GM18870 (cell line): ENCODE measurements at regions not wholly inside any gene's neighbourhood (a gene's known extent, or its start where the extent isn't known, plus 50 kb on each side); places are given as distances from the start of the nearest gene placed in this dataset.

ENCODE experiments used
- ATAC-seq: cut with Tn5 transposase; IDR thresholded peaks from one replicate; pipeline ENCODE4 v1.9.1; 2021; ENCODE audit warnings: moderate library complexity; ENCODE audit not compliant: unreplicated experiment

DNA sequence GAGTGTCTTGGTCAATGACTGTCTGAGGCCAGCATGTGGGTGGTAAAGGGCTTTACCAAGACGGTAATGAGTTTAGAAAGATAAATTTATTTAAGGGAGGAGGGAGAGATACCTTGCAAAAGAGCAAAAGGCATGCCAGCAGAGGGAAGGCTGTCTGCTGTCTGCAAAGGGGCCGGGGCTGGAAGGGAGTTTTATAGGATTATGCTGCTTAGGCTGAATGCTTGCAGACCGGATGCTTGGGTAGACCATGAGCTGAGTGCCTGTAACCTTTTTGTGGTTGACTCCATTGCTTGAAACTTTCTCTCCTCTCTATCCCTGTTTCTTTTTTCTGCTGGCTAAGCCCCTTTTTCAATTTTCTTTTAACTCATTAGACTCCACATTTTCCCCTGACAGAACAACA lies 1543.0 kb downstream of the OTOL1 start:
- no peak for ATAC-seq

DNA sequence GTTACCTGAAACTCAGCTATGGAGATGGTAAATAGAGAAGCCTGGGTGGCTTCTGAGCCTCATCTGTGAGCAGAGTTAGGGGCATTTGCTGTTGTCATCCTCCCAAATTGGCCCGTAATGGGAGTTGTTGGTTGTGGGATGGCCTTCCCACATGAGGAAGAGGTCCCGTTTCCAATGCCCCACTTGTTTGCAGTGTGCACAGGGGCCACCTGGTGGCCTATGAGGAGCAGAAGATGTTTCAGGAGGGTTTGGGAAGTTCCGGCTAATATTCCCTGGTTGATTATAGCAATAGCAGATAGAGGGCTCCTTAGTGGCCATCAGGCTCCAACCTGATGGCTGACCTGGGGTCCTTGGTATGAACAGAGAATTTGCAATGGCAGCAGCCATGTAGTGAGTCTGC lies 1546.5 kb downstream of the OTOL1 start:
- no peak for ATAC-seq

DNA sequence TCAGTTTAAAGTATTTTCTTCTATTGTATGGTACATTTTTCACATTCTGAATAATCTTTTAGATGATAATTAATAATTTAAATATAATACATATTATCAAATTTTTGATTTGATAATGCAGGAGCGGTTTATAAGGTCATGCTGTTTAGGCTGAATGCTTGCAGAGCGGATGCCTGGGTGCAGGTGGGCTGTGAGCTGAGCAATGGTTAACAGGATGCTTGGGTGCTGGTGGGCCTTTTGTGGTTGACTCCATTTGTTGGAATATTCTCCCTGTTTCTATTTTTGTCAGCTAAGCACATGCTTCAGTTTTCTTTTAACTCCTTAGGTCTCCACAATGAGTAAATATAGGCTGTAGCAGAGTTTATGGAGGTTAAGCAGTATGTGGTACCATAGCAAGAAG lies 1549.3 kb downstream of the OTOL1 start:
- no peak for ATAC-seq

DNA sequence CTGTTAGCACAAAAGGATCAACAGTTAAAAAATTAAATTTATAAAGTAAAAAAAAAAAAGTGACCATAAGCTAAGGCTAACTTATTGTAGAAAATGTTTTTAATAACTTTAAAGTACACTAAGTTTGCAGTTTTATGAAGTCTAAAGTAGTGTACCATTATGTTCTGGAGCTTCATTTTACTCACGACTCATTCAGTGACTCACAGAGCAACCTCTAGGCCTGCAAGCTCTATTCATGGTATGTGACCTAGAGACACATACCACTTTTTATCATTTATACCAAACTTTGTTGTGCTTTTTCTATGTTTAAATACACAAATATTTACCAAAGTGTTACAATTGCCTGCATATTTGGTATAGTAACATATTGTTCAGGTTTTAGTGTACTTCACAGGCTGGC lies 1552.3 kb downstream of the OTOL1 start:
- ATAC-seq = no peak

GRCh38 chr3:163056874-163057497 lies 1560.4 kb downstream of the OTOL1 start:
- no peak for ATAC-seq

- no peak for ATAC-seq
Measured at GRCh38 chr3:163058031-163058854, 1561.6 kb downstream of the OTOL1 start.

GRCh38 chr3:163071713-163072112 lies 1575.1 kb downstream of the OTOL1 start:
- no peak for ATAC-seq
